WERI-Rb-1 (cell line): ENCODE measurements at regions not wholly inside any gene's neighbourhood (a gene's known extent, or its start where the extent isn't known, plus 50 kb on each side); places are given as distances from the start of the nearest gene placed in this dataset.

ENCODE experiments used
- DNase-seq: peaks from one replicate; pipeline ENCODE4 v3.0.0-alpha.2; 2020
- H3K27ac ChIP-seq: fragments of 250-450 bp; sonication (Bioruptor Pico); 2 replicates; pipeline ENCODE4 v1.5.1; 2020; ENCODE audit warnings: mild to moderate bottlenecking, moderate library complexity
- H3K27me3 ChIP-seq: fragments of 250-450 bp; sonication (Bioruptor Pico); 2 replicates; pipeline ENCODE4 v1.5.1; 2021; ENCODE audit warnings: mild to moderate bottlenecking, low read depth, moderate library complexity; ENCODE audit not compliant: insufficient read depth, severe bottlenecking
- H3K36me3 ChIP-seq: fragments of 250-450 bp; sonication (Bioruptor Pico); 2 replicates; pipeline ENCODE4 v1.5.1; 2020; ENCODE audit warnings: mild to moderate bottlenecking, moderate library complexity
- H3K4me3 ChIP-seq: 2 replicates; pipeline ENCODE4 v1.5.1; 2011; ENCODE audit warnings: low read depth, mild to moderate bottlenecking, control low read depth, low read length
- H3K9me3 ChIP-seq: fragments of 250-450 bp; sonication (Bioruptor Pico); 2 replicates; pipeline ENCODE4 v1.5.1; 2021; ENCODE audit warnings: mild to moderate bottlenecking, moderate library complexity; ENCODE audit not compliant: severe bottlenecking
- CTCF ChIP-seq: IDR thresholded peaks from 2 replicates; pipeline ENCODE4 v1.5.1; 2011; ENCODE audit warnings: low read depth, mild to moderate bottlenecking, control low read depth, inconsistent platforms, low read length

GRCh38 chr2:219728991-219729487, 101.6 kb downstream of the SLC4A3 start:
- no peak for TF ChIP-seq CTCF
- DNase-seq, result no peak
- Histone ChIP-seq H3K4me3 (no peak overlapping the region), H3K36me3 (no peaks in the 10 kb centered on the region), H3K27ac (no peak overlapping the region), H3K27me3 (no peaks in the 10 kb centered on the region), H3K9me3 (no peaks in the 10 kb centered on the region)

DNA sequence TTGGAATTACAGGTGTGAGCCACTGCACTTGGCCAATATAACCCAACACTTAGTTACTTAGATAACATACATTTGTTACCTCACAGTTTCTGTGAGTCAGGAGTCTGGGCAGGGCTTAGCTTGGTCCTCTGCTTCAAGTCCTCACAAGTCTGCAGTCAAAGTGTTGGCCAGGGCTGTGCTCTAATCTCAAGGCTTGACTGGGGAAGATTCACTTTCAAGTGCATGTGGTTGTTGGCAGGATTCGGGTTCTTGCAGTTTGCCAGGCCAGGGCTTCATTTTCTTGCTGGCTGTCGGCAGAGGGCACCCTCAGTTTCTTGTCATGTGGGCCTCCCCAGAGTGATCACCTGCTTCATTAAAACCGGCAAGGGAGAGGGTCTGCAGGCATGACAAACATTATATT, 103.7 kb downstream of the SLC4A3 start:
- no peaks in the 10 kb centered on the region for H3K27me3 ChIP-seq
- H3K9me3 ChIP-seq, result no peaks in the 10 kb centered on the region
- H3K4me3 ChIP-seq, result no peak overlapping the region
- DNase-seq, result no peak
- H3K36me3 ChIP-seq, result no peaks in the 10 kb centered on the region
- H3K27ac ChIP-seq, result no peak overlapping the region
- TF ChIP-seq CTCF, result no peak

- H3K9me3 ChIP-seq, result no peaks in the 10 kb centered on the region
- TF ChIP-seq CTCF, result no peak
- no peak overlapping the region for H3K4me3 ChIP-seq
- DNase-seq, result peak; percentile 16
- H3K36me3 ChIP-seq, result no peaks in the 10 kb centered on the region
- H3K27ac ChIP-seq, result no peak overlapping the region
- H3K27me3 ChIP-seq, result no peaks in the 10 kb centered on the region
These were observed 105.7 kb downstream of the SLC4A3 start for GRCh38 chr2:219733106-219733505.

DNA sequence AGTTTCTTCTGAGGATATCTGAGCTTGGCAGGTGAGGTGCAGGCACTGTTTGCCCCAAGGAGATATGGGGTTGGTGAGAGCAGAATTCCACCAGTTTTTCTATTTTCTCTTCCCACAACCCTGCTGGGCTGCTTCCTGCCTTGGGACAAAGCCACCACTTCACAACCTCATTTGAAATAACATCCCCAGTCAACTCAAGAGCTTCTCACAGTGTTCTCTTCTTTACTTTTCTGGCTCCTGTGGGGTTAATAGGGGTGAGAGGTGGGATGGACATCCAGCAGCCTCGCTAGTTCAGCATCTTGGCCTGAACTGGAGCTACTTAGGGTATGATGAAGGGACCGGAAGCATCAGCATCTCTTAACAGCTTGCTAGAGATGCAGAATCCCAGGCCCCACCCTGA, 106.3 kb downstream of the SLC4A3 start:
- Histone ChIP-seq H3K4me3 (no peak overlapping the region), H3K27me3 (no peaks in the 10 kb centered on the region), H3K9me3 (no peaks in the 10 kb centered on the region), H3K27ac (no peak overlapping the region), H3K36me3 (no peaks in the 10 kb centered on the region)
- no peak for DNase-seq
- no peak for TF ChIP-seq CTCF

GRCh38 chr2:219736209-219736608, 108.8 kb downstream of the SLC4A3 start:
- Histone ChIP-seq H3K9me3 (no peaks in the 10 kb centered on the region), H3K27ac (no peak overlapping the region), H3K36me3 (no peaks in the 10 kb centered on the region), H3K4me3 (no peak overlapping the region), H3K27me3 (no peaks in the 10 kb centered on the region)
- TF ChIP-seq CTCF, result peak; percentile 28
- peak; percentile 29 for DNase-seq

DNA sequence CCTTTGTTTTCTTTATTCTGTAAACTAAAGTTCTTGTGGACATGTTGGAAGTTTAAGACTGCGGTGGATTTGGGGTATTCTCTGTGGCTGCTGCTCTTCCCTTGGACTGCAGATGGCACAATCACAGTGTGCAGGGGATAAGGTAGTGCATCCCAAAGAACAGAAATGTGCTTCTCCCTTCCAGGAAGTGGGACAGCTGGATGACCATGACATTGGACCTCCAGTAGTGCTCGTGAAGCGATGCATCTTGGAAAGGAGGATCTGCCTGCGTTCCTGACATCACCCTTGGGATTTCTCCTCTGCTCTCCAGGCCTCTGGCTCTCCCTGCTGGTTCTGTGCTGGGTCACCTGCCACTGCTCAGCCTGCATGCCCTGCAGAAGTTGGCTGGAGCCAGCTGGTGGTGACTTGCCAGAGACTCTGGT, 109.9 kb downstream of the SLC4A3 start:
- Histone ChIP-seq H3K27me3 (no peaks in the 10 kb centered on the region), H3K36me3 (no peaks in the 10 kb centered on the region), H3K9me3 (no peaks in the 10 kb centered on the region), H3K27ac (no peak overlapping the region), H3K4me3 (no peak overlapping the region)
- DNase-seq, result peak; percentile 46
- TF ChIP-seq CTCF, result peak; percentile 79
